ENCODE measurements at regions not wholly inside any gene's neighbourhood (a gene's known extent, or its start where the extent isn't known, plus 50 kb on each side); places are given as distances from the start of the nearest gene placed in this dataset.

GRCh38 chr3:41106691-41107090 lies 92.6 kb upstream of the CTNNB1 start:
- TF ChIP-seq POLR2AphosphoS5 (IDR thresholded peaks at IDR 0.05; ENCODE audit: low read depth, low read length) (no peak), REST (IDR thresholded peaks at IDR 0.05; ENCODE audit: insufficient read depth in 1 of 2, low read depth in 2 of 2, low read length in 2 of 2) (no peak), TAF1 (IDR thresholded peaks at IDR 0.05; ENCODE audit: borderline replicate concordance, insufficient read depth, low read length) (no peak), FOXP2 (optimal IDR thresholded peaks at IDR 0.05; ENCODE audit: borderline replicate concordance, extremely low read depth, extremely low read length, insufficient read depth) (no peak), SIN3A (IDR thresholded peaks at IDR 0.05; ENCODE audit: borderline replicate concordance, insufficient read depth, low read length) (no peak)

- TF ChIP-seq FOXP2 (optimal IDR thresholded peaks at IDR 0.05; ENCODE audit: borderline replicate concordance, extremely low read depth, extremely low read length, insufficient read depth) (no peak), SIN3A (IDR thresholded peaks at IDR 0.05; ENCODE audit: borderline replicate concordance, insufficient read depth, low read length) (no peak), REST (IDR thresholded peaks at IDR 0.05; ENCODE audit: insufficient read depth in 1 of 2, low read depth in 2 of 2, low read length in 2 of 2) (no peak), TAF1 (IDR thresholded peaks at IDR 0.05; ENCODE audit: borderline replicate concordance, insufficient read depth, low read length) (no peak), POLR2AphosphoS5 (IDR thresholded peaks at IDR 0.05; ENCODE audit: low read depth, low read length) (no peak)
These were observed 88.3 kb upstream of the CTNNB1 start for GRCh38 chr3:41111011-41111410.

- TF ChIP-seq REST (IDR thresholded peaks at IDR 0.05; ENCODE audit: insufficient read depth in 1 of 2, low read depth in 2 of 2, low read length in 2 of 2) (no peak), FOXP2 (optimal IDR thresholded peaks at IDR 0.05; ENCODE audit: borderline replicate concordance, extremely low read depth, extremely low read length, insufficient read depth) (no peak), TAF1 (IDR thresholded peaks at IDR 0.05; ENCODE audit: borderline replicate concordance, insufficient read depth, low read length) (no peak), POLR2AphosphoS5 (IDR thresholded peaks at IDR 0.05; ENCODE audit: low read depth, low read length) (no peak), SIN3A (IDR thresholded peaks at IDR 0.05; ENCODE audit: borderline replicate concordance, insufficient read depth, low read length) (no peak)
These were observed 86.8 kb upstream of the CTNNB1 start for GRCh38 chr3:41112466-41112865.

- TF ChIP-seq REST (IDR thresholded peaks at IDR 0.05; ENCODE audit: insufficient read depth in 1 of 2, low read depth in 2 of 2, low read length in 2 of 2) (no peak), FOXP2 (optimal IDR thresholded peaks at IDR 0.05; ENCODE audit: borderline replicate concordance, extremely low read depth, extremely low read length, insufficient read depth) (no peak), TAF1 (IDR thresholded peaks at IDR 0.05; ENCODE audit: borderline replicate concordance, insufficient read depth, low read length) (no peak), SIN3A (IDR thresholded peaks at IDR 0.05; ENCODE audit: borderline replicate concordance, insufficient read depth, low read length) (no peak), POLR2AphosphoS5 (IDR thresholded peaks at IDR 0.05; ENCODE audit: low read depth, low read length) (no peak)
These were observed 84.2 kb upstream of the CTNNB1 start for GRCh38 chr3:41115069-41115468.

- TF ChIP-seq POLR2AphosphoS5 (IDR thresholded peaks at IDR 0.05; ENCODE audit: low read depth, low read length) (no peak), SIN3A (IDR thresholded peaks at IDR 0.05; ENCODE audit: borderline replicate concordance, insufficient read depth, low read length) (no peak), FOXP2 (optimal IDR thresholded peaks at IDR 0.05; ENCODE audit: borderline replicate concordance, extremely low read depth, extremely low read length, insufficient read depth) (no peak), TAF1 (IDR thresholded peaks at IDR 0.05; ENCODE audit: borderline replicate concordance, insufficient read depth, low read length) (no peak), REST (IDR thresholded peaks at IDR 0.05; ENCODE audit: insufficient read depth in 1 of 2, low read depth in 2 of 2, low read length in 2 of 2) (no peak)
These were observed 82.5 kb upstream of the CTNNB1 start for GRCh38 chr3:41116851-41117250.

Measured in PFSK-1 (cell line).